ENCODE measurements at regions not wholly inside any gene's neighbourhood (a gene's known extent, or its start where the extent isn't known, plus 50 kb on each side); places are given as distances from the start of the nearest gene placed in this dataset.

DNA sequence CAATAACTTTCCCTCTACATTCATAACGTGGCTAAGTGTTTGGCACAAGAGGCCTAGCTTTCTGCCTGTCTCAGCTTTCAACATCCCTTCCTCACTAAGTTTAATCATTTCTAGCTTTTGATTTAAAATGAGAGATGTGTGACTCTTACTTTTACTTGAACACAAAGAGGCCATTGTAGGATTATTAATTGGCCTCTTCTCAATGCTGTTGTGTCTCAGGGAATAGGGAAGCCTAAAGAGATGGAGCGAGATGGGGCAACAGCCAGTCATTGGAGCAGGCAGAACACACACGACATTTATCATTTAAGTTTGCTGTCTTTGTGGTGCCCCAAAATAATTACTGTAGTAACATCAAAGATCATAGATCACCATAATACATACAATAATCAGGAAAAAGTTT lies 167.1 kb upstream of the TRIM24 start:
- ATAC-seq (ENCODE audit: low read depth): no peak
- peaks cover 2% of the 10 kb centered on the region for H3K9me3 ChIP-seq (ENCODE audit: severe bottlenecking)
- H3K27me3 ChIP-seq (ENCODE audit: insufficient read depth, poor library complexity, severe bottlenecking): no peaks in the 10 kb centered on the region
- DNase-seq (ENCODE audit: low spot score): no peak
- H3K4me1 ChIP-seq (ENCODE audit: insufficient read depth, poor library complexity, severe bottlenecking): no peaks in the 10 kb centered on the region
- H3K27ac ChIP-seq (ENCODE audit: poor library complexity, severe bottlenecking): no peak overlapping the region
- no peak overlapping the region for H3K4me3 ChIP-seq (ENCODE audit: severe bottlenecking)
- TF ChIP-seq, protein P1, sequence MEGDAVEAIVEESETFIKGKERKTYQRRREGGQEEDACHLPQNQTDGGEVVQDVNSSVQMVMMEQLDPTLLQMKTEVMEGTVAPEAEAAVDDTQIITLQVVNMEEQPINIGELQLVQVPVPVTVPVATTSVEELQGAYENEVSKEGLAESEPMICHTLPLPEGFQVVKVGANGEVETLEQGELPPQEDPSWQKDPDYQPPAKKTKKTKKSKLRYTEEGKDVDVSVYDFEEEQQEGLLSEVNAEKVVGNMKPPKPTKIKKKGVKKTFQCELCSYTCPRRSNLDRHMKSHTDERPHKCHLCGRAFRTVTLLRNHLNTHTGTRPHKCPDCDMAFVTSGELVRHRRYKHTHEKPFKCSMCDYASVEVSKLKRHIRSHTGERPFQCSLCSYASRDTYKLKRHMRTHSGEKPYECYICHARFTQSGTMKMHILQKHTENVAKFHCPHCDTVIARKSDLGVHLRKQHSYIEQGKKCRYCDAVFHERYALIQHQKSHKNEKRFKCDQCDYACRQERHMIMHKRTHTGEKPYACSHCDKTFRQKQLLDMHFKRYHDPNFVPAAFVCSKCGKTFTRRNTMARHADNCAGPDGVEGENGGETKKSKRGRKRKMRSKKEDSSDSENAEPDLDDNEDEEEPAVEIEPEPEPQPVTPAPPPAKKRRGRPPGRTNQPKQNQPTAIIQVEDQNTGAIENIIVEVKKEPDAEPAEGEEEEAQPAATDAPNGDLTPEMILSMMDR (IDR thresholded peaks at IDR 0.05; ENCODE audit: poor library complexity, severe bottlenecking): no peak
- H3K36me3 ChIP-seq (ENCODE audit: low read depth): no peaks in the 10 kb centered on the region

DNA sequence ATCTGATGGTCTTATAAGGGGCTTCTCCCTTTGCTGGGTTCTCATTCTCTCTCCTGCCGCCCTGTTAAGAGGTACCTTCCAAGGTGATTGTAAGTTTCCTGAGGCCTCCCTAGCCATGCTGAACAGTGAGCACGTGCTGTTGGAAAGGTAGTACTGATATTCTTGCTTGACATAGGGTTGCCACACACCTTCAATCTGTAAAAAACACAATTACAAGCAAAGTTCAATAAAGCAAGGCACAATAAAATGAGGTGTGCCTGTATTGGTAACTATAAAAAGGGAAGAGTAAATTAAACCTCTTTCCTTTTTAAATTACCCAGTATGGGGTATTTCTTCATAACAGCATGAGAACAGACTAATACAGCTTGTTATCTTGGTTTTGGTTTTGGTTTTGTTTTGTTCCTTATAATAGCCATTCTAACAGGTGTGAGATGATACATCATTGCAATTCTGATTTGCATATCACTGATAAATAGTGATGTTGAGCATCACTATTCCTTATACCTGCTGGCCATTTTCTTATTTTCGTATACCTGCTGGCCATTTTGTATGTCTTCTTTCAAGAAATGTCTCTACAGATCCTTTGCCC lies 164.9 kb upstream of the TRIM24 start:
- no peak for ATAC-seq (ENCODE audit: low read depth)
- H3K27ac ChIP-seq (ENCODE audit: poor library complexity, severe bottlenecking): no peak overlapping the region

DNA sequence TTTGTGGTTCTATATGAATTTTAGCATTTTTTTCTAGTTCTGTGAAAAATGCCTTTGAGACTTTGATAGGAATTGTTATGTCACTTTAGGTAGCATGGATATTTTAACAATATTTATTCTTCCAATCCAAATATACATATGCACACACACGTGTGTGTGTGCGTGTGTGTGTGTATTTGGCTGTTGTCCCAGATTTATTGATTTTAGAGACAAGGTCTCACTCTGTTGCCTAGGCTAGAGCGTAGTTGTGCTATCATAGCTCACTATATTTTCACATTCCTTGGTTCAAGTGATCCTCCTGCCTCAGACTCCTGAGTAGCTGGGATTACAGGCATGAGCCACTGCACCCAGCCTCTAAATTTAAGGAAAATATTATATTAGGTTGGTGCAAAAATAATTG lies 162.5 kb upstream of the TRIM24 start:
- no peaks in the 10 kb centered on the region for H3K36me3 ChIP-seq (ENCODE audit: low read depth)
- no peak for DNase-seq (ENCODE audit: low spot score)
- TF ChIP-seq, protein P1 (IDR thresholded peaks at IDR 0.05; ENCODE audit: poor library complexity, severe bottlenecking): no peak
- no peak for ATAC-seq (ENCODE audit: low read depth)
- no peaks in the 10 kb centered on the region for H3K27me3 ChIP-seq (ENCODE audit: insufficient read depth, poor library complexity, severe bottlenecking)
- H3K4me3 ChIP-seq (ENCODE audit: severe bottlenecking): no peak overlapping the region
- no peak overlapping the region for H3K27ac ChIP-seq (ENCODE audit: poor library complexity, severe bottlenecking)
- no peaks in the 10 kb centered on the region for H3K4me1 ChIP-seq (ENCODE audit: insufficient read depth, poor library complexity, severe bottlenecking)
- H3K9me3 ChIP-seq (ENCODE audit: severe bottlenecking): no peaks in the 10 kb centered on the region

More for the DNA sequence above, 164.9 kb upstream of the TRIM24 start:
- H3K9me3 ChIP-seq (ENCODE audit: severe bottlenecking): no peaks in the 10 kb centered on the region
- H3K4me1 ChIP-seq (ENCODE audit: insufficient read depth, poor library complexity, severe bottlenecking): no peaks in the 10 kb centered on the region
- TF ChIP-seq, protein P1 (IDR thresholded peaks at IDR 0.05; ENCODE audit: poor library complexity, severe bottlenecking): no peak
- DNase-seq (ENCODE audit: low spot score): no peak
- no peaks in the 10 kb centered on the region for H3K27me3 ChIP-seq (ENCODE audit: insufficient read depth, poor library complexity, severe bottlenecking)
- no peaks in the 10 kb centered on the region for H3K36me3 ChIP-seq (ENCODE audit: low read depth)
- H3K4me3 ChIP-seq (ENCODE audit: severe bottlenecking): no peak overlapping the region

DNA sequence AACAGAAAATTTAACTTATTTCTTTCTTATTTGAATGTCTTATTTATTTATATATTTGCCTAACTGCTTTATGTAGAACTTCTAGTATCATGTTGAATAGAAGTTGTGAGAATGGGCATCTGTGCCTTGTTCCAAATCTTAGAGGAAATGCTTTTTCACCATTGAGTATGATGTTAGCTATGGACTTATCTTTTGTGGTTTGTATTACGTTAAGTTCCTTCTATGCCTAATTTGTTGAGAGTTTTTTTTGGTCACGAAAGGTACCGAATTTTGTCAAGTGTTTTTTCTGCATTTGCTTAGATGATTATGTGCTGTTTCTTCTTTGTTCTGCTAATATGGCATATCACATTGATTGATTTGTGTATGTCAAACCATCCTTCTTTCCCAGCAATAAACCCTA lies 161.0 kb upstream of the TRIM24 start:
- DNase-seq (ENCODE audit: low spot score): no peak
- Histone ChIP-seq H3K9me3 (ENCODE audit: severe bottlenecking) (no peaks in the 10 kb centered on the region), H3K4me3 (ENCODE audit: severe bottlenecking) (no peak overlapping the region), H3K27ac (ENCODE audit: poor library complexity, severe bottlenecking) (no peak overlapping the region), H3K27me3 (ENCODE audit: insufficient read depth, poor library complexity, severe bottlenecking) (no peaks in the 10 kb centered on the region), H3K36me3 (ENCODE audit: low read depth) (no peaks in the 10 kb centered on the region), H3K4me1 (ENCODE audit: insufficient read depth, poor library complexity, severe bottlenecking) (no peaks in the 10 kb centered on the region)
- no peak for ATAC-seq (ENCODE audit: low read depth)
- TF ChIP-seq, protein P1 (IDR thresholded peaks at IDR 0.05; ENCODE audit: poor library complexity, severe bottlenecking): no peak

DNA sequence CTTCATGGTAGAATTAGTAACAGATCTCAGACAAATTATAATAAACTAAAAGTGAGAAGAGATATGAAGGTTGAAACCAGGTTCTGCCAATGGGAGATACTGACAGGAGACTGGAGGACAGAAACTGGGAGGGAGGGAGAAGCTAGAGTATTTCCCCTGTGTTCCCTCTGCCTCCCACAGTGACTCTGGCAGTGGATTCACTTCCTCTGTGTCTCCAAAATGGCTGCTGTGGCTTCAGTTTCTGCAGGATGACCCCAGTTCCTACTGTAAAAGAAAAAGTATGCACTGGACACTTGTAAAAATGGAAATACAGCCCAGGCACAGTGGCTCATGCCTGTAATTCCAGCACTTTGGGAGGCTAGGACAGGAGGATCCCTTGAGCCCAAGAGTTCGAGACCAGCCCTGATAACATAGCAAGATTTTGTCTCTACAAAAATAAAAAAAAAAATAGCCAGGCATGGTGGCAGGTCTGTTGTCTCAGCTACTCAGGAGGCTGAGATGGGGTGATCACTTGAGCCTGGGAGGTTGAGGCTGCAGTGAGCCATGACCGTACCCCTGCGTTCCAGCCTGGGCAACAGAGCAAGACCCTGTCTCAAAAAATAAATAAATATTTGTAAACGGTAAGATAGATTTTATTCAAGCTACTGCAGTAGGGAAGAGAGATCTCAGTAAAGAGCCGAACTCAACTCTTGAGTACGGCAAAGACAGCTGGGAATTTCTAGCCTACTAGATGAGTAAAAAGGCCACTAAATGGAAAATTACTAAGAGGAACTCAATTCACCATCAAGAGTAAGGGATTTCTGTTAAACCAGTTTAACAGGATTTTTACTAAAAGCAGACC lies 156.6 kb upstream of the TRIM24 start:
- no peaks in the 10 kb centered on the region for H3K27me3 ChIP-seq (ENCODE audit: insufficient read depth, poor library complexity, severe bottlenecking)
- ATAC-seq (ENCODE audit: low read depth) (no peak), DNase-seq (ENCODE audit: low spot score) (no peak)
- no peak overlapping the region for H3K27ac ChIP-seq (ENCODE audit: poor library complexity, severe bottlenecking)
- no peaks in the 10 kb centered on the region for H3K9me3 ChIP-seq (ENCODE audit: severe bottlenecking)
- no peaks in the 10 kb centered on the region for H3K36me3 ChIP-seq (ENCODE audit: low read depth)
- TF ChIP-seq, protein P1 (IDR thresholded peaks at IDR 0.05; ENCODE audit: poor library complexity, severe bottlenecking): no peak
- no peaks in the 10 kb centered on the region for H3K4me1 ChIP-seq (ENCODE audit: insufficient read depth, poor library complexity, severe bottlenecking)
- no peak overlapping the region for H3K4me3 ChIP-seq (ENCODE audit: severe bottlenecking)
